SH-SY5Y (cell line): ENCODE measurements at regions not wholly inside any gene's neighbourhood (a gene's known extent, or its start where the extent isn't known, plus 50 kb on each side); places are given as distances from the start of the nearest gene placed in this dataset.

ENCODE experiments used
- GATA2 ChIP-seq: IDR thresholded peaks from 2 replicates; pipeline ENCODE4 v1.6.1; 2011; ENCODE audit warnings: mild to moderate bottlenecking, low read depth, low read length
- GATA3 ChIP-seq: IDR thresholded peaks from 2 replicates; pipeline ENCODE4 v1.6.1; 2011; ENCODE audit warnings: low read depth, mild to moderate bottlenecking, low read length, moderate library complexity

DNA sequence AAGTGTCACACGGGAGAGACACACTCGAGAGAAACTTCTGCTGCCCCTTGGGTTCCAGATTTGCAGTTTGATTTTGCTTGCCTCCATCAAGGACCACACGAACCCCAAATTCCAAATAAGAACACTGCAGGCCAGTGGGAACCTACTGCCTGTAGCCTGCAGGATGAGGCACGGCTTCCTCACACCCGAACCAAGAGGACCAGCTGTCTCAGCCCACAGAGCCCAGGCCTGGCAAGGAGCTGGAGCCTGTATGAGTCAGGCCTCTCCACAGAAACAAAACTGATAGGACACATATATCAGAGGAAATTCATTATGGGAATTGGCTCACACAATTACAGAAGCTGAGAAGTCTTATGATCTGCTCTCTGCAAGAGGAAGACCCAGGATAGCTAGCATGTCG lies 188.1 kb upstream of the NSMCE3 start:
- no peak for TF ChIP-seq GATA2
- TF ChIP-seq GATA3 = no peak
